Nephron (organoid): ENCODE measurements at regions not wholly inside any gene's neighbourhood (a gene's known extent, or its start where the extent isn't known, plus 50 kb on each side); places are given as distances from the start of the nearest gene placed in this dataset.

Source experiments
- H3K27ac Mint-ChIP-seq, 3 experiments: 2 replicates each; pipeline ENCODE4 v1.8.0; 2020; ENCODE audit warnings: mixed read lengths in 3 of 3, mild to moderate bottlenecking in 2 of 3, moderate library complexity in 1 of 3
- H3K27me3 Mint-ChIP-seq: 2 replicates; pipeline ENCODE4 v1.8.0; 2021; ENCODE audit warnings: low read depth, mild to moderate bottlenecking, moderate library complexity, mixed read lengths
- H3K36me3 Mint-ChIP-seq: 2 replicates; pipeline ENCODE4 v1.8.0; 2020; ENCODE audit warnings: low read depth, mixed read lengths
- H3K4me1 Mint-ChIP-seq: 2 replicates; pipeline ENCODE4 v1.8.0; 2020; ENCODE audit warnings: mixed read lengths
- H3K4me3 Mint-ChIP-seq, 3 experiments: 2 replicates each; pipeline ENCODE4 v1.8.0; 2020; ENCODE audit warnings: mild to moderate bottlenecking in 3 of 3, mixed read lengths in 3 of 3, moderate library complexity in 2 of 3
- H3K9me3 Mint-ChIP-seq: 2 replicates; pipeline ENCODE4 v1.8.0; 2020; ENCODE audit warnings: mixed read lengths
- CTCF ChIP-seq, 3 experiments: fragments of 200-600 bp; sonication (generic); IDR thresholded peaks; one replicate each; pipeline ENCODE4 v1.5.0; 2021; ENCODE audit warnings: antibody characterized with exemption in 3 of 3; ENCODE audit not compliant: unreplicated experiment in 3 of 3

GRCh38 chr11:92447586-92447985 is 223.0 kb downstream of the FAT3 start:
- TF ChIP-seq CTCF (IDR thresholded peaks at IDR 0.05; ENCODE audit: unreplicated experiment in 3 of 3), result no peak
- Mint-ChIP-seq H3K4me1 (peaks cover 40% of the 10 kb centered on the region), H3K27me3 (no peaks in the 10 kb centered on the region), H3K36me3 (no peaks in the 10 kb centered on the region), H3K4me3 (no peak overlapping the region), H3K27ac (no peak overlapping the region), H3K9me3 (no peaks in the 10 kb centered on the region)

- no peaks in the 10 kb centered on the region for H3K27me3 Mint-ChIP-seq
- H3K27ac Mint-ChIP-seq, result no peak overlapping the region
- no peaks in the 10 kb centered on the region for H3K9me3 Mint-ChIP-seq
- TF ChIP-seq CTCF (IDR thresholded peaks at IDR 0.05; ENCODE audit: unreplicated experiment in 3 of 3), result no peak
- peaks cover 26% of the 10 kb centered on the region for H3K4me1 Mint-ChIP-seq
- no peak overlapping the region for H3K4me3 Mint-ChIP-seq
- no peaks in the 10 kb centered on the region for H3K36me3 Mint-ChIP-seq
Measured at GRCh38 chr11:92449222-92449621, 224.6 kb downstream of the FAT3 start.

GRCh38 chr11:92449780-92450179 is 225.2 kb downstream of the FAT3 start:
- Mint-ChIP-seq H3K27me3 (no peaks in the 10 kb centered on the region), H3K4me3 (no peak overlapping the region), H3K9me3 (no peaks in the 10 kb centered on the region), H3K27ac (no peak overlapping the region), H3K4me1 (peaks cover 29% of the 10 kb centered on the region), H3K36me3 (no peaks in the 10 kb centered on the region)
- no peak for TF ChIP-seq CTCF (IDR thresholded peaks at IDR 0.05; ENCODE audit: unreplicated experiment in 3 of 3)

GRCh38 chr11:92451063-92451462 is 226.4 kb downstream of the FAT3 start:
- H3K27me3 Mint-ChIP-seq, result no peaks in the 10 kb centered on the region
- H3K9me3 Mint-ChIP-seq, result no peaks in the 10 kb centered on the region
- no peak overlapping the region for H3K27ac Mint-ChIP-seq
- H3K4me1 Mint-ChIP-seq, result peaks cover 36% of the 10 kb centered on the region
- TF ChIP-seq CTCF (IDR thresholded peaks at IDR 0.05; ENCODE audit: unreplicated experiment in 3 of 3), result no peak
- no peaks in the 10 kb centered on the region for H3K36me3 Mint-ChIP-seq
- no peak overlapping the region for H3K4me3 Mint-ChIP-seq

- no peak overlapping the region for H3K4me3 Mint-ChIP-seq
- no peaks in the 10 kb centered on the region for H3K36me3 Mint-ChIP-seq
- H3K27ac Mint-ChIP-seq, result no peak overlapping the region
- H3K4me1 Mint-ChIP-seq, result peaks cover 34% of the 10 kb centered on the region
- no peaks in the 10 kb centered on the region for H3K9me3 Mint-ChIP-seq
- no peaks in the 10 kb centered on the region for H3K27me3 Mint-ChIP-seq
- no peak for TF ChIP-seq CTCF (IDR thresholded peaks at IDR 0.05; ENCODE audit: unreplicated experiment in 3 of 3)
Measured at GRCh38 chr11:92453055-92453454, 228.4 kb downstream of the FAT3 start.

GRCh38 chr11:92455210-92455790 is 230.7 kb downstream of the FAT3 start:
- Mint-ChIP-seq H3K9me3 (no peaks in the 10 kb centered on the region), H3K27ac (no peak overlapping the region), H3K27me3 (no peaks in the 10 kb centered on the region), H3K4me3 (no peak overlapping the region), H3K36me3 (no peaks in the 10 kb centered on the region), H3K4me1 (peaks cover 36% of the 10 kb centered on the region)
- TF ChIP-seq CTCF (IDR thresholded peaks at IDR 0.05; ENCODE audit: unreplicated experiment in 3 of 3), result no peak
